Endothelial cell of hepatic sinusoid (primary cell): ENCODE measurements at regions not wholly inside any gene's neighbourhood (a gene's known extent, or its start where the extent isn't known, plus 50 kb on each side); places are given as distances from the start of the nearest gene placed in this dataset.

Experiments used
- in situ Hi-C: cut with HindIII; loops from 2 replicates; pipeline ENCODE4 v1.10.0; 2017; ENCODE audit warnings: low sequenced_read_pairs

- in situ Hi-C loops: no loop called here
Measured at GRCh38 chr2:71939588-71940535, 207.8 kb downstream of the CYP26B1 start.

GRCh38 chr2:71938659-71939587, 208.7 kb downstream of the CYP26B1 start:
- in situ Hi-C loops: no loop called here

GRCh38 chr2:71938108-71938507, 209.6 kb downstream of the CYP26B1 start:
- in situ Hi-C loops: no loop called here

- in situ Hi-C loops: no loop called here
Measured at GRCh38 chr2:71937396-71937795, 210.3 kb downstream of the CYP26B1 start.

GRCh38 chr2:71936076-71937030, 211.3 kb downstream of the CYP26B1 start:
- in situ Hi-C loops: no loop called here

GRCh38 chr2:71935262-71935848, 212.3 kb downstream of the CYP26B1 start:
- in situ Hi-C loops: no loop called here

- in situ Hi-C loops: loop anchor here (5.0 kb wide), 1 partner anchor 103 kb away; no protein-coding TSS in a partner anchor
Measured at GRCh38 chr2:71934595-71935261, 212.9 kb downstream of the CYP26B1 start.

- in situ Hi-C loops: loop anchor here (5.0 kb wide), 1 partner anchor 103 kb away; no protein-coding TSS in a partner anchor
Measured at GRCh38 chr2:71934320-71934593, 213.4 kb downstream of the CYP26B1 start.

GRCh38 chr2:71933467-71934319, 214.0 kb downstream of the CYP26B1 start:
- in situ Hi-C loops: loop anchor here (5.0 kb wide), 1 partner anchor 104 kb away; no protein-coding TSS in a partner anchor

- in situ Hi-C loops: loop anchor here (5.0 kb wide), 1 partner anchor 104 kb away; no protein-coding TSS in a partner anchor
Measured at GRCh38 chr2:71932780-71933466, 214.7 kb downstream of the CYP26B1 start.

- in situ Hi-C loops: loop anchor here (5.0 kb wide), 1 partner anchor 105 kb away; no protein-coding TSS in a partner anchor
Measured at GRCh38 chr2:71932037-71932779, 215.5 kb downstream of the CYP26B1 start.

- in situ Hi-C loops: loop anchor here (5.0 kb wide), 1 partner anchor 107 kb away; no protein-coding TSS in a partner anchor
Measured at GRCh38 chr2:71930049-71930681, 217.5 kb downstream of the CYP26B1 start.

GRCh38 chr2:71929482-71929772, 218.2 kb downstream of the CYP26B1 start:
- in situ Hi-C loops: no loop called here

- in situ Hi-C loops: no loop called here
Measured at GRCh38 chr2:71928734-71929481, 218.8 kb downstream of the CYP26B1 start.

GRCh38 chr2:71927757-71928715, 219.6 kb downstream of the CYP26B1 start:
- in situ Hi-C loops: no loop called here
